Fibroblast of lung (primary cell): ENCODE measurements at regions not wholly inside any gene's neighbourhood (a gene's known extent, or its start where the extent isn't known, plus 50 kb on each side); places are given as distances from the start of the nearest gene placed in this dataset.

Experiments
- DNase-seq, 2 donors: peaks; one replicate each; pipeline versions ENCODE4 v3.0.0 to v3.0.0-alpha.2; 2010; ENCODE audit warnings: low read depth in 2 of 2
- H2AFZ ChIP-seq: 2 replicates; pipeline ENCODE4 v1.5.1; 2012; ENCODE audit warnings: low read length, control low read depth, inconsistent platforms
- H3K27ac ChIP-seq: 2 replicates; pipeline ENCODE4 v1.5.1; 2011; ENCODE audit warnings: low read length, control low read depth; ENCODE audit not compliant: insufficient read depth
- H3K27me3 ChIP-seq: 2 replicates; pipeline ENCODE4 v1.5.1; 2011; ENCODE audit warnings: mild to moderate bottlenecking, low read length; ENCODE audit not compliant: control insufficient read depth, insufficient read depth
- H3K36me3 ChIP-seq: 2 replicates; pipeline ENCODE4 v1.5.1; 2011; ENCODE audit warnings: low read length; ENCODE audit not compliant: control insufficient read depth, insufficient read depth
- H3K4me1 ChIP-seq: 2 replicates; pipeline ENCODE4 v1.5.1; 2011; ENCODE audit warnings: low read length; ENCODE audit not compliant: control insufficient read depth, insufficient read depth; ENCODE audit errors: extremely low read depth
- H3K4me2 ChIP-seq: 2 replicates; pipeline ENCODE4 v1.5.1; 2011; ENCODE audit warnings: low read length, control low read depth; ENCODE audit not compliant: insufficient read depth; ENCODE audit errors: extremely low read depth
- H3K4me3 ChIP-seq, 4 experiments: fragments of 200-600 bp in 1 of 4; sonication (generic) in 1 of 4; replicated peaks in 1 of 4; 2 replicates each; pipeline ENCODE4 v1.5.1; 2011 to 2016; ENCODE audit warnings: low read length in 4 of 4, low read depth in 3 of 4, mild to moderate bottlenecking in 3 of 4, control low read depth in 2 of 4, inconsistent platforms in 1 of 4, mixed read lengths in 1 of 4; ENCODE audit not compliant: insufficient read depth in 1 of 4; ENCODE audit errors: control extremely low read depth in 1 of 4
- H3K79me2 ChIP-seq: 2 replicates; pipeline ENCODE4 v1.5.1; 2012; ENCODE audit warnings: mild to moderate bottlenecking, low read length, inconsistent platforms; ENCODE audit not compliant: control insufficient read depth, insufficient read depth
- H3K9ac ChIP-seq: 2 replicates; pipeline ENCODE4 v1.5.1; 2011; ENCODE audit warnings: mild to moderate bottlenecking, low read length, control low read depth; ENCODE audit not compliant: insufficient read depth
- H3K9me3 ChIP-seq: 2 replicates; pipeline ENCODE4 v1.5.1; 2012; ENCODE audit warnings: low read depth, low read length; ENCODE audit not compliant: control insufficient read depth, insufficient read depth
- H4K20me1 ChIP-seq: 2 replicates; pipeline ENCODE4 v1.5.1; 2011; ENCODE audit warnings: low read length; ENCODE audit not compliant: control insufficient read depth, insufficient read depth; ENCODE audit errors: extremely low read depth
- EZH2 ChIP-seq: IDR thresholded peaks from 2 replicates; pipeline ENCODE4 v1.5.1; 2012; ENCODE audit warnings: low read length, control low read depth, mild to moderate bottlenecking; ENCODE audit errors: missing control alignments
- TF ChIP-seq, protein P1 (sequence below), 2 donors: IDR thresholded peaks in 1 of 2; conservative IDR thresholded peaks in 1 of 2; 1 replicate in 1 of 2; 2 replicates in 1 of 2; pipeline ENCODE4 v1.5.1; 2011 to 2012; ENCODE audit warnings: low read length in 2 of 2, control low read depth in 1 of 2, inconsistent platforms in 1 of 2, low read depth in 1 of 2, mild to moderate bottlenecking in 1 of 2

GRCh38 chr3:187969581-187969950, 184.4 kb upstream of the LPP start:
- no peaks in the 10 kb centered on the region for H3K27me3 ChIP-seq
- H3K79me2 ChIP-seq: no peaks in the 10 kb centered on the region
- no peaks in the 10 kb centered on the region for H3K9me3 ChIP-seq
- H4K20me1 ChIP-seq: no peaks in the 10 kb centered on the region
- H2AFZ ChIP-seq: no peak overlapping the region
- H3K9ac ChIP-seq: no peak overlapping the region
- no peak for DNase-seq
- no peak for TF ChIP-seq EZH2
- TF ChIP-seq, protein P1, sequence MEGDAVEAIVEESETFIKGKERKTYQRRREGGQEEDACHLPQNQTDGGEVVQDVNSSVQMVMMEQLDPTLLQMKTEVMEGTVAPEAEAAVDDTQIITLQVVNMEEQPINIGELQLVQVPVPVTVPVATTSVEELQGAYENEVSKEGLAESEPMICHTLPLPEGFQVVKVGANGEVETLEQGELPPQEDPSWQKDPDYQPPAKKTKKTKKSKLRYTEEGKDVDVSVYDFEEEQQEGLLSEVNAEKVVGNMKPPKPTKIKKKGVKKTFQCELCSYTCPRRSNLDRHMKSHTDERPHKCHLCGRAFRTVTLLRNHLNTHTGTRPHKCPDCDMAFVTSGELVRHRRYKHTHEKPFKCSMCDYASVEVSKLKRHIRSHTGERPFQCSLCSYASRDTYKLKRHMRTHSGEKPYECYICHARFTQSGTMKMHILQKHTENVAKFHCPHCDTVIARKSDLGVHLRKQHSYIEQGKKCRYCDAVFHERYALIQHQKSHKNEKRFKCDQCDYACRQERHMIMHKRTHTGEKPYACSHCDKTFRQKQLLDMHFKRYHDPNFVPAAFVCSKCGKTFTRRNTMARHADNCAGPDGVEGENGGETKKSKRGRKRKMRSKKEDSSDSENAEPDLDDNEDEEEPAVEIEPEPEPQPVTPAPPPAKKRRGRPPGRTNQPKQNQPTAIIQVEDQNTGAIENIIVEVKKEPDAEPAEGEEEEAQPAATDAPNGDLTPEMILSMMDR (conservative IDR thresholded peaks at IDR 0.05 in 1 of 2, IDR thresholded peaks at IDR 0.05 in 1 of 2; ENCODE audit: low read depth in 1 of 2, low read length in 2 of 2): no peak
- H3K27ac ChIP-seq: no peak overlapping the region
- no peak overlapping the region for H3K4me3 ChIP-seq
- peaks cover 5% of the 10 kb centered on the region for H3K4me1 ChIP-seq
- no peak overlapping the region for H3K4me2 ChIP-seq
- H3K36me3 ChIP-seq: no peaks in the 10 kb centered on the region

- Histone ChIP-seq H2AFZ (no peak overlapping the region), H4K20me1 (no peaks in the 10 kb centered on the region), H3K9me3 (no peaks in the 10 kb centered on the region), H3K27me3 (no peaks in the 10 kb centered on the region), H3K4me3 (no peak overlapping the region), H3K4me2 (no peak overlapping the region), H3K27ac (no peak overlapping the region), H3K4me1 (peaks cover 5% of the 10 kb centered on the region), H3K79me2 (no peaks in the 10 kb centered on the region), H3K36me3 (no peaks in the 10 kb centered on the region), H3K9ac (no peak overlapping the region)
- no peak for DNase-seq
- no peak for TF ChIP-seq EZH2
- TF ChIP-seq, protein P1 (conservative IDR thresholded peaks at IDR 0.05 in 1 of 2, IDR thresholded peaks at IDR 0.05 in 1 of 2; ENCODE audit: low read depth in 1 of 2, low read length in 2 of 2): no peak
Measured at GRCh38 chr3:187970106-187970505, 183.9 kb upstream of the LPP start.

DNA sequence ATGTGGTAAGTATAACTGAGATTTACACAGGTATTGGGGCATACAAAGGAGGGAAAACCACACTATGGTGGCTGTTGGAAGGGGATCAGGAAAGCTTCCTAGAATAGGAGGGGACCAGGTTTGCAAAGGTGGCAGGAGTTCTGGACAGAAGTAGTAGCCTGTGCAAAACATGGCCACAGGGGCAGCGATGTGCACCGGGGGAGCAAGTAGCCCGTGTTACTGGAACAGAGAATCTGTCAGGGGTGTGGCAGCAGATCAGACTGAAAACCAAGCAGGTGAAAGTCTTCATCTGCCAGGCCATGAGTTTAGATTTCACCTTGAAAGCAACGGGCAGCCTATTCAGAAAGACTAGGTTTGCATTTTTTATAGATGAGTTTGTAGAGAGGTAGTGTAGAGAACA, 182.3 kb upstream of the LPP start:
- Histone ChIP-seq H2AFZ (no peak overlapping the region), H3K9me3 (no peaks in the 10 kb centered on the region), H3K4me1 (peaks cover 5% of the 10 kb centered on the region), H3K36me3 (no peaks in the 10 kb centered on the region), H3K27me3 (no peaks in the 10 kb centered on the region), H3K4me3 (no peak overlapping the region), H3K9ac (no peak overlapping the region), H3K27ac (no peak overlapping the region), H3K4me2 (no peak overlapping the region), H4K20me1 (no peaks in the 10 kb centered on the region), H3K79me2 (no peaks in the 10 kb centered on the region)
- TF ChIP-seq, protein P1 (conservative IDR thresholded peaks at IDR 0.05 in 1 of 2, IDR thresholded peaks at IDR 0.05 in 1 of 2; ENCODE audit: low read depth in 1 of 2, low read length in 2 of 2): no peak
- TF ChIP-seq EZH2: no peak
- DNase-seq: no peak
